GM19035 (cell line): ENCODE measurements at regions not wholly inside any gene's neighbourhood (a gene's known extent, or its start where the extent isn't known, plus 50 kb on each side); places are given as distances from the start of the nearest gene placed in this dataset.
"Not testable (repeated sequence)": the region's sequence is repeated elsewhere in the genome, so short reads cannot be mapped to it uniquely, and the experiment has no call there.

Experiments used
- ATAC-seq: cut with Tn5 transposase; IDR thresholded peaks from one replicate; pipeline ENCODE4 v1.9.1; 2021; ENCODE audit not compliant: unreplicated experiment

DNA sequence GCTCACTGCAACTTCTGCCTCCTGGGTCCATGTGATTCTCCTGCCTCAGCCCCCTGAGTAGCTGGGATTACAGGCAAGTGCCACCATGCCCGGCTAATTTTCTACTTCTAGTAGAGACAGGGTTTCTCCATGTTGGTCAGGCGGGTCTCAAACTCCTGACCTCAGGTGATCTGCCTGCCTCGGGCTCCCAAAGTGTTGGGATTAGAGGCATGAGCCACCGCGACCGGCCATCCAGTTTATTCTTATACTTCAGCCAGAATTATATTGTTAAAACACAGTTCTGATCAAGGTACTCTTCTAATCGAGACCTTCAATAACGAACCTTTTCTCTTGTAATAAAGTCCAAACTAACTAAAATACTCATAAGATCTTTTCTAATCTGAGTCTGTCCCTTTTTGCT, 119.6 kb upstream of the FAR2 start:
- ATAC-seq = not testable (repeated sequence)

DNA sequence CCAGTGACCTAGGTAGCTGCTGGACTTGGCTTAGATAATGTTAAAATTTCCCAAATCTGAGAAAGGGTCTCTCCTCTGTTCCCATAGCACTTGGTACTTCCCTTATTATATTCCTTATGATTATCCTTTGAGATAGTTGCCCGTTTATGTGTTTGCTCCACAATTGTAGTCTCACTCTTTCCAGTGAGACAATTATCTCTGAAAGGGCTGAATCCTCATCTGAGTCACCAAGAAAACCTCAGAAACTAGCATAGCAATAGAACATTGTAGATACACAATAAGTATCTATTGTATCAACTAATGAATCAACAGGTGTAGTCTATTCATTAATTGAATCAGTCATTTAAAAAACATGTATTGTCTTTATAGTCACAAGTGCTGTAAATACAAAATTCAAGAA, 119.1 kb upstream of the FAR2 start:
- ATAC-seq = no peak

DNA sequence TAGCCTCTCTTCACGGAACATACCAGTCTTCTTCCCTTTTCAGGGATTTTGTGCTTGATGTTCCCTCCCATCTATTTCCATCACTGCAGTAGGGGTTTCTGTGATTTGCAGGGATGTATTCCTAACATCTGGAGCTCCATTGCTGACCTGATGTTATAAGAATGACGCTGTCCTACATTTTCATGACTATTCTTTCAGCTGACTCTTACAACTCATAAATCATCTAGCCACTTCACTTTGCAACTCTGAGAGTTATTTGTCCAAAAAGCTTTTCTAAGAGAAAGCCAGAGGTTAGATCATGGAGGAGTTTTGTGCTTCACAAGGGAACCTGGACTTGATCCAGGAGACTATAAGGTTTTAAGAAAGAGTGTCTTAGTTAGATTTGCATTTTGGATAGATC, 116.6 kb upstream of the FAR2 start:
- no peak for ATAC-seq

DNA sequence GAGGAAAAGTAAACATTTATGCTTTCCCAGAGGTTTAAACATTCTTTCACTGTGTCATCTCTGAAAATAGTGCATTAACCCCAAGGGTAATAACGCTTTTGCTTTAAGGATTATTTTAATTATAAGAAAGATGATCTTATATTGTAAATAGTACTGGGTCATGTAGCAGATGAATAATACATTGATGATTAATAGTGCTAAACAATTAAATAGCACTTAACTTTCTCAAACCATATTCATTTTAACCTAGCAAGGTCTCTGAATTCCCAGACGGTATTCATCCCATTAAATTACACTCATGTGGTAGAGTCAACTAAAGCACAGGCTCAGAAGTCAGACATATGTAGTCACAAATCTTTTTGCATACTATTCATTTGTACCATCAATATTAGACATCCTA, 115.6 kb upstream of the FAR2 start:
- ATAC-seq = no peak

DNA sequence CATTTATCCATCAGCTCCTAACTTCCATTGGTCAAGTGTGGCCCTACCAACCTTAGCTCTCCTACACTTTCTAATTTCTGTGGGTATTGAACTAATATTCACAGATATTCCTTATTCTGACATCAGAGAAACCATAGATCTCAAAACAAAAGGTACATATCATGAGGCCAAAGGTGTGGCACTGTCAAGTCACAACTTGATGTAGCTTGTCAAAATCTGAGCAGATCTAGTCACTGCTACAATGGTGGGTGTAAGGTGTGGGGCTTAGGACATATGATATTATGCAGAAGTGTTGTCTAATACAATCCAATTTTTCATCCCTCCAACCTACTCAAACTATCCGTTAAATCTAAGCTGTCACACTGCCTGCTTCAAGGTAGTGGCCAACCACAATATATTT, 114.0 kb upstream of the FAR2 start:
- ATAC-seq = no peak

DNA sequence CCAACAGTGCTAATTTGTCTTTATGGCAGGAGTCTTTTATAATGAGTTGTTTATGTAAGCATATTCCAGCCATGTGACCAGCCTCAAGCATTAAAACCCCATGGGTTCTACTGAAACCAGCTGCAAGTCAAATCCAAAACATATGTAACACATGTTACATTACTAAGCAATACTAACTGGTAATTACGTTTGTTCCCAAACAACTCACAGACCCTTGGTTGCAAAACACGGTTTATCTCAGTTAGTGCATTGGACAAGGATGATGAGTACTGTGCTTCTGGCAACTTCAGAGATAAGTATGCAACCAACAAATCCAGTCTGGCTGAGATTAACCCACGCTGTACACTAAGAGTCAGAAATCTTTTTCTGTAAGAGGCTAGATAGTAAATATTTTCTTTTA, 110.1 kb upstream of the FAR2 start:
- ATAC-seq = no peak

DNA sequence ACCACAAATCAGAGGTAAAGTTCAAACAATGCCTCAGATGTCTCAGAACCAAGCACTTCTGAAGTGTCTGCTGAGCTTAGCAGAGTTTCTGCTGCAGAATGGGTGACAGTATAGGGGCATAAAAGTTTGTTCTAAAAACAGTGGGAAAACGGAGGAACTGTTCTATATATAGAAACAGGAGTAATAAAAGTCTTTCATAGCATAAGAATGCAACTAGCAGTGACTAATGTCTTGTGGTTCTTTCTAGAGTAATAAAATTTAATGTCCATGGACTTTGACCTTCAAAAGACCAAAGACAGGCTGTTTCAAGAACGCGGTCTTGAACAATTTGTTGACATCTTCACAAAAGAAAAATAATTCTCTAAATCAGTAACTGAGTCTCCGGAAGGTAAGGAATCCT, 107.5 kb upstream of the FAR2 start:
- ATAC-seq = no peak

DNA sequence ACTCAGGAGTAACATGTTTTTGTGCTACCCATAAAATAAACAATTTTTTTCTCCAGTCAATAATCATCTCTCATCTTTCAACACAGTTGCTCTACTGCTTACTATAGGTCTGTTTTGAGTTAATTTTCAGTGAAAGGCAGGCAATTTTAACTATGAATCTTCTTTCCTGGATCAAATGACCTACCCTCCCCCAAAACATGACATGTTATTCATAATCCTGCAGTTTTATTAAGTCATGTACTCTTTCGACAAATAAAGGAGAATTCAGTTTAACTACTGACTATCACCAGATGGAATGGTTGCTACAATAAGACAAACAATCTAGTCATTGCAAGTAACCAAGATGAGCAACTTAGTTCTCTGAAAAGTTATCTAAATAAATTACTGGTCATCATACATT, 106.0 kb upstream of the FAR2 start:
- no peak for ATAC-seq

DNA sequence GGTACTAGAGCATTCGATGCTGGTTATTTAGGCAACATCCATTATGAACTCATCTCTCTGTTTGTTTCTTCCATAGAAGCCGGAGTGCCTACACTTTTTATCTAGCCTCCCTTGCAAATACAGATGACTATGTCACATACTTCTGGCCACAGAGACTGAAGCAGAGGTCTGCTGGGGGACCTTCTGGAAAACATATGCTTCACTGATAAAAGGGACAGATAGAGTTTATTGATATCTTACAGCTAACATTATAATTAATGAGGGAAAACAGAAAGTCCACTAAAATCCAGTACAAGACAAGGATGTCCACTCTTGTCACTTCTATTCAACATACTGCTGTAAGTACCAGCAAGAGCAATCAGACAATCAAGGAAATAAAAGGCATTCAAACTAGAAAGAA, 104.3 kb upstream of the FAR2 start:
- no peak for ATAC-seq

DNA sequence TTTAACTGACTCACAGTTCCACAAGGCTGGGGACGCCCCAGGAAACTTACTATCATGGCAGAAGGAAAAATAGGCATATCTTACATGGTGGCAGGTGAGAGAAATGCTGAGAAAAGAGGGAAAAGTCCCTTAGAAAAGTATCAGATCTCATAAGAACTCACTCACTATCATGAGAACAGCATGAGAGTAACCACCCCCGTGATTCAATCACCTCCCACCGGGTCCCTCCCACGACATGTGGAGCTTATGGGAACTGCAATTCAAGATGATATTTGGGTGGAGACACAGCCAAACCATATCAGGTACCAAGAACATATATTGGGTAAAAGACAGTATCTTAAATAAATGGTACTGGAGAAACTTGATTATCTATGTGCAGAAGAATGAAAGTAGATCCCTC, 100.3 kb upstream of the FAR2 start:
- no peak for ATAC-seq

DNA sequence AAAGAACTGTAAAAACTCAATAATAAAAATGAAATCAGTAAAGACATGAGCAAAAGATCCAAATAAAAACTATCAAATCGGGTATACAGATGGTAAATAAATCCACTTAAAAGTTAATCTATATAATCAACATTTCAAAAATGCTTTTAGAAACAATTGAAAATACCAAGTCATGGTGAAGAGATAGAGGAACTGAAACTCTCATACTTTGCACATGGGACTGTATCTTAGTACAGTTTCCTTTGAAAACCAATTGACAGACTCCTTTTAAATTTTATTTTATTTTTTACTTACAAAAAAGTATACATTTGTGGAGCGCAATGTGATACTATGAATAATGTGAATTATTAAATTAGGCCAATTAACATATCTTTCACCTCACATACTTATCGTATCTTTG, 98.6 kb upstream of the FAR2 start:
- peak; percentile 82 for ATAC-seq

DNA sequence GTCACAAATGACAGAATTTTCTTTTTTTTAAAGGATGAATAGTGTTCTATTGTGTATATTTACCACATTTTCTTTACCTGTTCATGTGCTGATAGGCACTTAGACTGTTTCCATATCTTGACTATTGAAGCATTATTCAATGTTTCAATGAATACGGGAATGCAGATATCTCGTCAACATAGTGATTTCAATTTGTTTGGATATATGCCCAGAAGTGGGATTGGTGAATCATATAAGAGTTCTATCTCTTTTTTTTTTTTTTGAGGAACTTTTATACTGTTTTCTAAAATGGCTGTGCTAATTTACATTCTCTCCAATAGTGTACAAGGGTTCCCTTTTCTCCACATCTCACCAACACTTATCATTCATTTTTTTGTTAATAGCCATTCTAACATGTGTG, 97.9 kb upstream of the FAR2 start:
- no peak for ATAC-seq

DNA sequence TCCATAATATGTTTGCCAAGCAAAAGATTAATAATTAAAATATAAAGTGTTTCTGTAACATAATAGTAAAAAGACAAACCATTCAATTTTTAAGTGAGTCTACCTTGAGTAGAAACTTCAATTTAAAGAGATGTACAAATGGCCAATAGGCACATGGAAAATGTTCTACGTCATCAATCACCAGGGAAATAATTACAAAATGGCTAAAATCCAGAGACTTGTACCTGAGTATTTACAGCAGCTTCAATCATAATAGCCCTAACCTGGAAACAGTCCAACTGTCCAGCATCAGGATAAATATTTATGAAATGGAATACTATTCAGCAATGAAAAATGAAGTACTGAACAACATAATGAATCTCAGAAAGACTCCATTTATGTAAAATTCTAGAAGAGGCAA, 95.5 kb upstream of the FAR2 start:
- ATAC-seq = peak; percentile 49

DNA sequence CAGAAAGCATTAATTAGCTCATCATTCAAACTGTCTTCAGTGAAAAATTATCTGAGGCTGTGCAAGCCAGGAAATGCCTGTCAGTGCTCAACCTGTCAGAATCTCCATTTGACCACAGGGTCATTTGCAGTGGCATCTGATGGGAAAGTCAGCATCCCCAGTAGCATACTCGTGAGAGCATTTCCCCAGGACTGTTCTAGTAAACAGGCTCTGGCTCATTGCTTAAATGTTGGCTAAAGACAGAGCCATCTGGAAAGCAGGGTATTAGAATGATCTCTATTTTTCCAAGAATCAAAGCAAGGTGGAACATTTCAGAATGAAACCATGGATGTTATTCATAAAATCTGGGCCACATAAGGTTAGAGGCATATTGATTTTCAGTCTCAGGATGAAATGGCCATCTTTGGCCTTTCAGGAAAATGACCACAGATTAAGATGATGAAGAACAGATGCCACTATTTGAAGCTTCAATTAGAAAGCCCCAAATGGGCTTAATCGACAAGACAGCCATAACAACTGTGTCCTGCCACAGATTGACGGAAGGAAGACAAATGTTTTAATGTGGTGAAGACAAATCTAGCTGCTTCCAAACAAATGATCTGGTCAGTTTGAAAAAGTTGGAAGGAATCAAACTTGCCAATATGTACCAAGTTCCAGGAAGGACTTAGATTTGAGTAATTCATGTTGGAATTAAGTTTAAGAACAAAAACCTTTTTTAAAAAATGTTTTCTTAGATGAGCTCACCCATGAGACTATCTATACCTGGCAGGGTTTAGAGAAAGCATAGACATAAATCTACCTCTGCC, 94.0 kb upstream of the FAR2 start:
- no peak for ATAC-seq

DNA sequence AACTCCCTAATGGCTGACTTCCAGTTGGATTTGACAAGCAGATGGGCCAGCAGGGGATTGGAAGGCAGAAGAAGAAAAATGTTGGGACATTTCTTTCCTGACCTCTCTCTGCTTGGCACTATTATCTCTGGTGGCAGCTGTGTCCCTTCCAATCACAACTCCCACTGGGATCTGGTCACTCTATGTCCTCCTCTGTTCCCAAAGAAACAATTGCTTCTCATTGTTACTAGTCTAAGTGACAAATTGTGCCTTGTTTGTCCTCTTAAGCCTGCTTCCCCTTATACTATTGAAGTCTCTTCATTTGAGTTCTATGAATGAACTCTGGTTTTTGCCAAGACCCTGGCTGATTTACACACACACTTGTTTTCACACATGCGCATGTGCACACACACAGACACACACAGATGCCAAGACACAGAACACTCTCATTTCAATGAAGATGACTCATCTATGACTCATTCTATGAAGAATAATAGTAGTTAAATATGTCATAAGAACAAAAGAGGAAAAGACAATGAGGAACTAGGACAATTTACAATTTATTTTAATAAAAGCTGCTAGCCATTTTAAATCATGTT, 83.0 kb upstream of the FAR2 start:
- ATAC-seq = peak; percentile 66

DNA sequence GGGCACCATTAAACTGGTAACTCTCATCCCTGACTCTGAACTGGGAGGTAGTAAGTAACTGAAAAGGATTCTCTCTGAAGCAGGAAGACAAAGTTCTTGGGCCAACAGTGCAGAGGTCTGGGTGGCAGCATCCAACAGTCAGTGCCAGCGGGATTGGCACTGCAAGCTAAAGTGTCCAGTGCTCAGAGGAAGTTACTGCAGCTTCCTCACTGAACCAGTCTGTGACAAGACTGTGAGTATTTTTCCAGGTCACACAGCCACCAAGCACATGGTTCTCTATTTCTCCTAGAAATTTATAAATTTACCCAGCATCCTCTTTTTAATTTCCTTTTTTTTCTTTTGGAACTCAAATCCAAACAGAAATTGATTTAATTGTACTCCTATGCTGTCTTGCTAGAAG, 81.6 kb upstream of the FAR2 start:
- ATAC-seq = no peak

DNA sequence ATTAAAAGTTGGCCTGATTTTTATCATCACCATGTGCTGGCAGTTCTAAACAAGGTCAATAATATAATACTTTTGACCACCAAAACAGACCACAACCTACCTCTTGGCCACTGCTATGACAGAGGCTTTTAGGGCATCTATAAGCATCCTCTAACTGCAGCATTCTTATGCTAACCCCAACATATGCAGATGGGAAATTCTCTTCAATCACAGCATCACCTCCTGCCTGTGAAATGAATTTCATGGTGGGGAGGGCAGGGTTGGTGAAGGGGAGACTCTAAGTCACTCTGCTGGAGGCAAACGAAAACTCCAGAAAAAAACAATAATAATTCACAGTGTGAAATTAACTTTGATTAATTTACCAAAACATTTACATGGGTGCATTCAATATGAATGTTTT, 78.8 kb upstream of the FAR2 start:
- no peak for ATAC-seq

DNA sequence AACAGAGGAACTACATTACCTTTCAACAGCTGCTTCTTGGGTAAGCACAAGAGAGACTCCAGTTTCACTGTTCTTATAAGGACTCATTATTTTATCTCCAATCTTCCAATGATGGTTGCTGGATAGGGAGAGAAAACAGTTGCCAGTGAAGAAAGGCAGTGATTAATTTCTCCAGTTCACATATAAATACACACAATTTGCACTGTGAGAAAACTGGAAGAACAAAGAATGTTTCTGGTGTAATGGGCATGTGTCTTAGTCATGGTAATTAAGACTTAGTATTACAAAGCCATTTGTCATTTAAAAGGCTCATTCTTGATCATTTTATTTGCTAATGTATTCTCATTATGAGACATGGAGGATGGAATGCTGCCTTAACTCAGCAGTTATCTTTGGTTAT, 78.0 kb upstream of the FAR2 start:
- no peak for ATAC-seq

DNA sequence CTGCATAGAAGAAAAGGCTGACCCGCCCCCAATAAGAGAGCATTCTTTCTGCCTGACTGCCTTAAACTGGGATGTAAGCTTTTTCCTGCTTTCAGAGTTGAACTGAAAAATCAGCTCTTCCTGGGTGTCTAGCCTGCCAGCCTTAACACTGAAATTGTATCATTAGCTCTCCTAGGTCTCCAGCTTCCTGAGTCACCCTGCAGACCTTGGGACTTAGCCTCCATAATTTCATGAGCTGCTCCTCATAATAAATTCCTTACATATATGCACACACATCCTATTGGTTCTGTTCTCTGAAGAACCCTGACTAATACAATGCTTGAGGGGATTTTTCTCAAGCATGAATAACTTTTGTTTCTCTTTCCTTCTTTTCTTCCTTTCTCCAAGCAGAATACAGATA, 76.4 kb upstream of the FAR2 start:
- ATAC-seq = no peak

DNA sequence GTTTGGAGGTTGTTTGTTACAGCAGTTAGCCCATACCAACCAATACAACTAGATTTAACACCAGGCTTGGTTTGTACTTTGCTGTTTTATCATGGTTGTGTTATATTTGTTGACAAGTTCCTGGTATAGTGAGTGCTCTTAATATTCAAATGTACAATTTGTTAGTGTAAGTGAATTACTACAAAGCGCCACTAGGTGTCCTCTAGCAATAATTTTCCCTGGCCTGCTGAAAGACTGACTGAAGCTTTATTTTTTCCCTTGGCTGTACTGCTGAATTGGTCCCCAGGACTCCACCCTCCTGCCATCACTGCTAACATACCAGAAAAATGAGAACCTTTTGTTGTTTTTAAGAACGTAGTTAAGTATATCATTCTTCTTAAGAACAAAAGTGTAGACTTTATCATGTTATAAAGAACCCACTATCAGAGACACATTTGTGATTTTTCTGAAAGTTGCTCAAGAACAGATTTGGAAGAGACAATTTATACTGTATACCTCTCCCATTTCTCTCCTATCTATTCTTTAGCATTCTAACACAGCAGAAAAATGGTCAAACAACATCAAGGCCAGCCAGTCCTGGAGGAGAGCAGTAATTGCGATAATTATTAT, 75.3 kb upstream of the FAR2 start:
- ATAC-seq = peak; percentile 88

DNA sequence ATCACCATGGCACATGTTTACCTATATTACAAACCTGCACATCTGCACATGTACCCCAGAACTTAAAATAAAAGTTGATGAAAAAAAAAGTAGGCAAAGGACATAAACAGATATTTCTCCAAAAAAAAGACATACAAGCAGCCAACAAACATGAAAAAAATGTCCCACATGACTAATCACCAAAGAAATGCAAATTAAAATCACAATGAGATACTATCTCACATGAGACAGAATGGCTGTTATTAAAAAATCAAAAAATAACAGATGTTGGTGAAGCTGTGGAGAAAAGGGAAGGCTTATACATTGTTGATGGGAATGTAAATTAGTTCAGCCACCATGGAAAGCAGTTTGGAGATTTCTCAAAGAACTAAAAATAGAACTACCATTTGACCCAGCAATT, 68.0 kb upstream of the FAR2 start:
- ATAC-seq = no peak

DNA sequence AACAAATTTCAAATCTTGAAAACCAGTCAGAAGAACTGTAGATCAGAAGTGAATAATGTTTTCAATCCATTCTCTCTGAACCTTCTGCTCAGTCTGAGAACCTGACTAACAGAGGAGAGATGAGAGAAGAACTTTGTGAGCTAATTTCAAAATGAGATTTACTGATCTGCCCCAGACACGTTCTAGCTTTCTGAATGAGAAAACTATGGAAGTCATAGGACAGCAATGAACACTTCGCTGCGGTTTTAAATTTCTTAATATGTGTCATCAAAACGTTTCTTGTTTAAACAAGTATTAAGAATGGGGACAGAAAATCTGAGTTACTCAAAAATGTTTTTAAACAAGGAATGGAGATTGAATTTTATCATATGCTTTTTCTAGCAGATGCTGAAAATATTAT, 66.6 kb upstream of the FAR2 start:
- peak; percentile 48 for ATAC-seq
